ENCODE measurements at regions not wholly inside any gene's neighbourhood (a gene's known extent, or its start where the extent isn't known, plus 50 kb on each side); places are given as distances from the start of the nearest gene placed in this dataset.
A peak's percentile ranks its signal among the peaks of the same experiment; 100 is the strongest.
"Not testable (repeated sequence)": the region's sequence is repeated elsewhere in the genome, so short reads cannot be mapped to it uniquely, and the experiment has no call there.

GRCh38 chrX:52585892-52586291 is 68.8 kb downstream of the SSX7 start:
- DNase-seq = no peak

DNA sequence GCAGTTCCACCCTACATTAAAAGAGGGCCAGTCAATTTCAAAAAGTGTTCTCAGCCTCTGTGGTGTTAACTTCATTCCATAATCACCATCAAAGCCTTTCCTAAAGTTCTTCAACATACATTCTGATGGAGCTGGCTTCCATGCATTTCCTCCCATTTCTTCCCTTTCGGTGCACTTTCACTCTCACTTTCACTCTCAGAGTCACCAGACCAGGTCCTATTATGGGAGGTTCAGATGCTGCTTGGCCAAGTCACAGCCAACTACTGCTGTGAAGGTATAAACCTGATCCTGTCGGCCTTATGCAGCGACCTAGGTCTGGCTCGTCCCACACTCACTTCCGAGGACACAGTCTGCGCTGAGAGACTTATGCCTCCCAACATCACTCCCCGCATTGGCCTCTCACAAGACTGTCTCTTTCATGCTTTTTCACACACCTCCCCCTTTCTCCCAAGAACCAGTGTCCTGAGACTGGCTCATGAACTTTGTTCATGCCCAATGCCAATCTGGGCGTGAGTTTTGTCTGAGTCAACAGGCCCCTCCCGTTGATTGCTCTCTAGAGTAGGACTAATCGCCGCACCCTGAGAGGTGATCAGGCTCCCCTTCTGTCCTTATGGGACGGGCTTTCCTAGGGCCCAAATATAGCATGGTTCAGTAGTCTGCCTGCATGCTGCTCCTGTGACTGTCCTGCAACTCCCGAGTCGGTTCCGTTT is 60.8 kb upstream of the XAGE1B start:
- no peak for DNase-seq

GRCh38 chrX:52576946-52577345 is 60.1 kb upstream of the XAGE1B start:
- no peak for DNase-seq

GRCh38 chrX:52576474-52576873 is 59.6 kb upstream of the XAGE1B start:
- DNase-seq = no peak

DNA sequence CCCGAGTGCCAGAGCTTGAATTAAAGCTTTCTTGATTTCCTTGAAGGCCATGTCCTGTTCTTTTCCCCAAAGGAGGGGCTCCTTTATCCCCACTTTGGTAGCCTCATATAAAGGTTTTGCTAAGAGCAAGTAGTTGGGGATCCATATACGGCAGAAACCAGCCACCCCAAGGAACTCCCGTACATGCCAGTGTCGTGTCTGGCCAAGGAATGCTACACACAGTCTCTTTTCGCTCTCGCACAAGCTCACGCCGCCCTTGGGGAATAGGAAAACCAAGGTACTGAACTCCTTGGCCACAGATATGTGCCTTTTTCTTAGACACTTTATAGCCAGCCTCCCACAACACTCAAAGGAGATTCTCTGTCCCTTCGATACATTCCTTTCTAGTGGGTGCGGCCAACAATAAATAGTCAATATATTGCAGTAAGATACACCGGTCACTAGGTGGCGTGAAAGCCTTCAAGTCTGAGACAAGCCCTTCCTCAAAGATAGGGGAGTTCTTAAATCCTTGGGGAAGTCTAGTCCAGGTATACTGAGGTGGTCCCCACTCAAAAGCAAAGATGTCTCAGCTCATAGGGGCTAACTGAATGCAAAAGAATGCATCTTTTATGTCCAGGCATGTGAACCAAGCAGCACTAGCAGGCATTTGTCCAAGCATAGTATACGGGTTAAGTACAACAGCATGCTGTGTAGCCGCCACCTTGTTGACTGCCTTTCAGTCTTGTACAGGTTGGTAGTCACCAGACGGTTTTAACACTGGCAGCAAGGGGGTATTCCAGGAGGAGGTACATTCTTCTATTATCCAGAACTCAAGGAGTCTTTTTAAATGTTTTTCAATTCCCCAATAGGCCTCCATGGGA is 57.8 kb upstream of the XAGE1B start:
- DNase-seq = peak; percentile 1

- DNase-seq = not testable (repeated sequence)
Measured at GRCh38 chrX:52568146-52568545, 51.3 kb upstream of the XAGE1B start.

All from NCI-H2107 (cell line).